AG08395 (cell line): ENCODE measurements at regions not wholly inside any gene's neighbourhood (a gene's known extent, or its start where the extent isn't known, plus 50 kb on each side); places are given as distances from the start of the nearest gene placed in this dataset.
A peak's percentile ranks its signal among the peaks of the same experiment; 100 is the strongest.

Experiments used
- DNase-seq: peaks from one replicate; pipeline ENCODE4 v3.0.0; 2012; ENCODE audit warnings: mixed read lengths, low spot score

DNA sequence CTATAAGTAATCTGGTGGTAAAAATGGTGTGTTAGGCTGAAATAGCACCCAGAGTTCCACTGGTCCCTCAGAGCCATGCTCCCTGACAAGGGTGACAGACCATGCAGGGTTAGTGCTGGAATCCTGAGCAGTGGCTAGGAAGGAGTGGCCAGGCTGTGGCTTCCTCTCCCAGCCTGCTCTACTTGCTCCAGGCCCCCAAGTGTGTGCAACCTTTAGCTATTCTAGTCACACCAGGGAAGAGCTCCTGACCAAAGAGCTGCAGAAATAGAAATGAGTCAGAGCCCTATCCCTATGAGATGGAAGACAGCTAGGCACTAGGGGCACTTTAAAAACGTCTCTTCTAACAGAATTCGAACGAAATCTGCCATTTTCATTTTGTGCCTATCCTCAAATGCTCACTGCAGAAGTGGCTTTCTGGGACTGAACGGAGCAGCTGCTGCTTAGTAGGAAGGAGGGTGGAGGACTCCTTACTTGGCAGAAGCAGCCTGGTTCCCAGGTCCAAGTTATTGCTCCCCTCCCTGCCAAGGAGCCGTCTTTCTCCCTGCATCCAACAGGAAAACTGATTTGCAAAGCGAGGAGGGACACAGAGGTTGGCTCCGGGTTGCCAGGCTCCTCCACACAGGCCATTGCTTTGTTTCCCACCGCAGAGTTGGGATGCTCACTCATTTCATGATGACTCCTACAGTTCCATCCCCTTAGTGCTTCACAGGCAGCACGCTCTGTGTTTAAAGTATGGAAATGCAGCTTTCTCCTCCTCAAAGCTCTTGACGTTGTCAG, 754.5 kb downstream of the C6orf118 start:
- no peak for DNase-seq

DNA sequence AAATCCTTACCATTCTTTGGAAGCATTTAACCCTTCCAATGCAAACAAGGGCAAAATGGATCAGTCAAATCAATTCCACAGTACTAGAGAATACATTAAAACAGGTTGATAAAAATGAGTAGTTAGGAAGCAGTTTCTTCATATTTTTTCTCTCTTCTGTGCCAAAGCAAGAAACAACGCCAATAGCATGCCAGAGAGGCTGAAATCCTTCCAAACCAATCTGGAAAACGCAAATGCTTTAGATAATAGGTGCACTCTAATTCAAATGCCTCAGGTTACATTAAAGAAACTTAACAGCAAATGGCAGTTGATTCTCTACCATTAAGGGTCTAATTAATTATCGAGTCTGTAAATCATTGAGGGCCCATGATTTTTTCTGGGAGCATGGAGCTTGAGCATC, 755.2 kb downstream of the C6orf118 start:
- no peak for DNase-seq

DNA sequence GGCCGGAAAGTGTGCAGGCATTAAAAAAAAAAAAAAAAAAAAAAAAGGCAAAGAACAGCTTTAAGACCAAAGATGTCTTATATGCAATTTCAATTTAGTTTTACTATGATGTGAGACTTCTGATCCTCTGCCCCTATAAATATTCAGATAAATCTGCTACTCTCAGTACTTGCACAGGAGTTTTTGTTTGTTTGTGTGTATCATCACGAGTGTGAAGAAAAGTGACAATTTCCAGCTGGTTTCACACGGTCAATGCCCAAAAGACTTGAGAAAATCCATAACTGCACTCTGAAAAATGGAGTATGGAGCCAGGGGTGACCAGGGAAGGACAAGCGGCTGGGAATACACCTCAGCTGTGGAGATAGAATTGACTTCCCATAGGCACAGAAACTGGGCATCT, 757.7 kb downstream of the C6orf118 start:
- no peak for DNase-seq

DNA sequence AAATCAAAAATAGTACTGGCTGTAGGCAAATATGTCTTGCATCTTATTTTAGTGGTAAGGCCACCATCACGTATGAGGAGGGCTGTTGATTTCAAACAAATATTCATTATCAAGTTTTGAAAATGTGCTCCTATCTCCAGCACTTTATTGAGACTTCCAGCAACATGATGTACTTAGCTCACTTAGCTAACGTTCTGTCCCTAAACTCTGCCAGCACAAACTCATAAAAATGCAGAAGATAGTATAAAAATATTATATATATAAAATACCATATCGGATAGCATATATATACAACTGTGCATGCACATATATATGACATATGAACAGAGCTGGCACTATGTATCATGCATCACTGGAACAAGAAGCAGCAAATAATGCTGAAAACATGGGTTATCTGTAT, 762.3 kb downstream of the C6orf118 start:
- DNase-seq: no peak

DNA sequence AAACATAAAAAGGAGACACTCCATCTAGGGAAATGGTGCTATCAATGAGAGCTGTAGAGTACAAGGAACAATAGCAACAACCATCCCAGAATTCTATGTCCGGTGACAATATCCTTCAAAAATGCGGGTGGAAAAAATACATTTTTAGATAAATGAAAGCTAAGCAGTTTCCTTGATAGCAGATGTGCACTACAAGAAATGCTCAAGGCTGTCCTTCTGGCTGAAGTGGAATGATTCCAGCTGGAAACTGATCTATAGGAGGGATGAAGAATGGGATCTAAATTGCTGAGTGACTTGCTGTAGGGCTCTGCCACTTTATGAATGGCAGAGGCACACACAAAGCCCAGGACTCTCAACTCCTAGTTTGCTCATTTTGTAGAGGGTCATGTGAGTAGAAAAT, 763.1 kb downstream of the C6orf118 start:
- no peak for DNase-seq

DNA sequence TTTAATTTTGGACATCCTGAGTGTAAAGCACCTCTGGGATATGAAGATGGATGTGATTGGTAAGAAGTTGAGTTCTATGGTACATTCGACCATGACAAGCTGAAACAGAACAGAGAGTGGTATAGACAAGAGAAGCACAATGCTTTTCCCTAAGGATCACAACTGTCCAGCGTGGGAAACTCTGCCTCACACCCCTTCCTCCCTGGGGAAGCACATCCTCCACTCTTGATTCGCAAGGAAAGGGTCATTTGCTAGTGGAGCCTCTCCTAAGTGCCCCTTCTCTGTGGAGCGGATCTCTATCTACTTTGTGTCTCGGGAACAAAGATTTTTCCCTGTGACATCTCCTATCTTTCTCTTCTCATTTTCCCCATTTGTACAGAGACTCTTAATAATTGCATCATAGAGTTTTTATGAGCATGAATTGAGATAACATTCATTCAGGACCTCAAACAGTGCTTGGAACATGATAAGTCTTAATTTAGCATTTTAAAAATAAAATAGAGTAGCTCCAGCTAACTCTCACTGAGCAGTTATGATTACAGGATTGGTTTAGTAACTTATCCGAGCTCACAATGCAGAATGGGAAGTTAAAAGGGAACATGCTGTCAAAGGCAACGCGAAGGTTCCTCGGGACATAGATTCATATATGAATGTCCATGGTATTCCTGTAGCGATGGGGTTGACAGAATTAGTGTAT, 775.2 kb downstream of the C6orf118 start:
- no peak for DNase-seq

DNA sequence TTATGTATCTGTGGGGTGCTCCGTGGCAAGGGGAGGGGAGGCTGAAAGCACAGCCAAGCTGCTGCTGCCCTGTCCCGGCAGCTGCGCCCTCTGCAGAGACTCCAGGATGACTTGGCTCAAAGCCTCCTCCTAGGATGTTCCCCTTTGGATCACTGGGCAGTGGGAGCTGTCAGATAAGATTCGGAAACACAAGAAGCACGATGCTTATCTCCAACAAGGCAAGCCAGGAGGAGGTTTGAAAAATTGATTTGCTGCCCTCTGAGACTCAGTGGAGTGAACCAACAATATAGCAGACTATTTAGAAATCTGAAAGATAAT, 776.4 kb downstream of the C6orf118 start:
- no peak for DNase-seq

DNA sequence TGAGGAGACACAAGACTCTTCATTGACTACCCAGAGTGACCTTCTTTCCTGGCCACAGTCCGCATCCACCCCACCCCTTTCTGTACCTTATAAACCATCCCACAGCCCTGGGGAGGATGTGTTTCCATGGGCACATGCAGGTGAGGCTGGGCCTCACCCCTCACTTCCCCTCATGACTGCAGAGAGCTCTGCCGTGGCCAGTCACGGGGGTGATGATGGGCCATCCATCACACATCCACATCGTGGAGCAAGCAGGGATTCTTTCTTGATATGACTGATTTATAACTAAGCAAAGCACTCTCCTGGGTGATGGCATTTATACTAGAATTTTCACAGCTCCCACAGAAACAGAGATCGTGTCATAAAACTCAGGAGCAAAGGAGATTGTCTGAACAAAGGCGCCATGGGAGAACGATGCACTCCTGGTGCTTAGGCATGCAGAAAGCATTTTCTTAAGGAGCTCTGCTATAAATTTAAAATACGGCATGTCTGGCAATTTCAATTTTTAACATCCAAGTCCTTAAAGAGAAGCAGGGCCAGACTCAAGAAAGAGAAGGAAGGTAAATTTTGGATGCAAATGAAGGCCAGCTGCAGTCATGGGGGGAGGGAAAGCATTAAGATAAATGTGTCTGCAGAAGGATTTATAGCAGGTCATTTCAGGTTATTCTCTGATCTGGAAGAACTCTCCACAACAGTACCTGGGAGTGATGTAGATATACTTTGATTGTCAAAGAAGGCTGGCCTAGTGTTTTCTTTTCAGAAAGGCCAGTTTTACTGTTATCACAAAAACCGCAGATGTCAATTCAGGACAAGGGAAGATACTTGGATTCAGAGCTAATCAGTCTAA, 777.0 kb downstream of the C6orf118 start:
- DNase-seq: no peak

DNA sequence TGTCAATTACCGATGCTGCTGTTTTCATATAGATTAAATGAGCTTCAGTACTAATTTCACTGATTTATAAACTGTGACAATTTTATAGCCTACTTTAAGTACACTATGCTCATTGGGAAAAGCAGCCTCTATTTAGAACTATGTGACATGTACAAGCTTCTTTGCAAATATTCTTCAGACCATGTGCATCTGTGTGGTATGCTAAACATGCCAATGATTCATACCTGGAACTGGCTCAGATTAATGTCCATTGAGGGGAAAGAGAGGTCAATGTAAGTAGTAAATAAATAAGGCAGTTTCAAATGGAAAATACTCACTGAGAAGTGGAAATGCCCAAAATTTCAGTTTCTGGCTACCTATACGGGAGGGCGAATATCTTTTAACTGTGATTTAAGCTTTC, 777.7 kb downstream of the C6orf118 start:
- peak; percentile 19 for DNase-seq

DNA sequence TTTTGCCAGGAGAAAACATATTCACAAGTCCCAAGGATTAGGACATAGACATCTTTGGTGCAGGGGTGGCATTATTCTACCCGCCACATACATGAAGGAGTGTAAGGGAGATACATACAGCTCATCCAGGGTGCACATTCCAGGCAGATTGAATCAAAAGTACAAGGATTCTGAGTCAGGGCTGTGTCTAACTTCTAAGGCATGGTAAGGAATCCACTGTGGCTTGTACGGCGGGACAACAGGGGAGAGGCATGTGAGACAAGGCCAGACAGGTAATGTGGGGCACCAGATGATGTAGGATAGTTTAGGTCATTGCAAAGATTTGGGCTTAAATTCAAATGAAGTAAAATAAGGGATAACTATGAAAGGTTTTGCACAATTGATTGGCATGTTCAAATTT, 780.9 kb downstream of the C6orf118 start:
- no peak for DNase-seq

DNA sequence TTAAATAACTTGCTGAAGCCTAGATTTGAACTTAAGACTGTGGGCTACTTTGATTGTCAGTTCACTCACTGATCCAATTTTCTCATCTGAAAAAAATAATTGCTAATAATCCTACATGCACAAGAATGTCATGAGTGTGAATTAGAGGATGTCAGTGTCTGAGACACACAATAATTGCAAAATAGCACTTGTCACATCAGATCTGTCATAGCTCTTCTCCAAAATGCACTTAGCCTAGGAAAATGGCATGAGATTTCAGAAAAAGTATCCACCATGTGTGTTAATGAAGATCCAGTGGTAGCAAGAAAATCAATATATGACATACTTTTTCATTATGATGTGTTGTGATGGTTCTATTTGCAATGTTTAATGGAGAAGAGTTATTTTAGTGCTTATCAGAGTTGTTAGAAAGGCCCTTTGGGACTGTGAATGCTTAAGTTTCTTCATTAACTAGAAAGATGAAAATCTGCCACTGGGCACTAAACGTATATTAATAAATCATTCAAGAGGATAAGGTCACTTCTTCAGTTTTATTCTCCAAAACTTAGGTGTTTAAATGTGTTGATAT, 786.2 kb downstream of the C6orf118 start:
- no peak for DNase-seq

DNA sequence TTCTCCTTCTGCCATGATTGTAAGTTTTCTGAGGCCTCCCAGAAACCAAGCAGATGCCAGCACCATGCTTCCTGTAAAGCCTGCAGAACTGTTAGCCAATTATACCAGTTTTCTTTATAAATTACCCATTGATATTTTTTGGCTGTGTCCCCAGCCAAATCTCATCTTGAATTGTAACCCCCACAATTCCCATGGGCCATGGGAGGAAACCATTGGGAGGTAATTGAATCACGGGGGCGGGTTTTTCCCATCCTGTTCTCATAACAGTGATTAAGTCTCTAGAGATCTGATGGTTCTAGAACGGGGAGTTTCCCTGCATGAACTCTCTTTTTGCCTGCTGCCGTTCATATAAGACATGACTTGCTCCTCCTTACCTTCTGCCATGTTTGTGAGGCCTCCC, 788.5 kb downstream of the C6orf118 start:
- DNase-seq: no peak

DNA sequence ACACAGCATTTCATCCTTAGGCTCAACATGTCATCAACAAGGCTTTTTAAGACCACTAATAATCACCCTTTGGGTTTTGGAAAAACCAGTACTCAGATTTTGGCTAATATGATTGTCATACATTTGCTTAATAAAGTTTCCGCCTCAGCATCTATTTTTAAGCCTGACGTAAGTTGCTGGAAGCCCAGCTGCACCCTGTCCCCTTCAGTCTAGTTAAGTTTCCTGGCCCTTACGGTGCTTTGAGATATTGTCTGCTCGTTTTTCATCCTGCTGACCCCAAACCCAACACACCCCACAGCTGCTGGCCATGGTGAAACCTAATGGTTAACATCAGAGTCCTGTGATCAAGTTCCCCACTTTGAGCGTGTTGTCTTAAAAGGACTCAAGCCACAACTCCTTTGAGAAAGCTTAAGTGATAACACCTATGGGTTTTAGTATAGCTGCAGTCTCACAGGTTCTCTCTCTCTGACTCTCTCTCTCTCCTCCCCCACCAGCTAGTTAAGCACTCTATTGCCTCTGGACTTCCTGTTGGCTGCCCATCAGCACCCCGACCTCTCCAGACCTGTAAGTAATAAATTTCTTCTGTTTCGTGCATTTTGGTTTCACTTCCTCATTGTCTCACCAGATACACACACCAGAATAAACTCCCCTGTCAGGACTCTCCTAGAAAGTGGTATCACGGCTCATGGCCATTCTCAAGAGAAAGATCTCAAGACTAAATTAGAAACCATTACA, 802.0 kb downstream of the C6orf118 start:
- DNase-seq: no peak

DNA sequence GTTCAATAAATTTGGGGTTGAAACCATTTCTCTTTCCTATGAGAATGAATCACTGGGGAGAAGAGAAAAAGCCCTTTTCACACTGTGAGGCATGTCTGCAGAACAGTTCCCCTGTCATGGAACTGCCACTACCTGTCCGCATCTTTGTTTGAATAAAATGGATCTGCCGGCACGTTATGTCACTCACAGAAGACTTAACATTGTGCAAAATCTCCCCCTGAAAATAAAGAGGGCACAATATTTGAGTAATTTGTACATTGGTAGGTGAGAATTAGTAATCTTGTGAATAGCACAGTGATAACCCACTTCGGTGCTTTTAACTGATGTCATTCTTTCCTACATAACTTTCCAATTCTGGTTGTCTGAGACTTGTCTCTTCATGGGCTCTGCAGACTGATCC, 804.0 kb downstream of the C6orf118 start:
- no peak for DNase-seq

DNA sequence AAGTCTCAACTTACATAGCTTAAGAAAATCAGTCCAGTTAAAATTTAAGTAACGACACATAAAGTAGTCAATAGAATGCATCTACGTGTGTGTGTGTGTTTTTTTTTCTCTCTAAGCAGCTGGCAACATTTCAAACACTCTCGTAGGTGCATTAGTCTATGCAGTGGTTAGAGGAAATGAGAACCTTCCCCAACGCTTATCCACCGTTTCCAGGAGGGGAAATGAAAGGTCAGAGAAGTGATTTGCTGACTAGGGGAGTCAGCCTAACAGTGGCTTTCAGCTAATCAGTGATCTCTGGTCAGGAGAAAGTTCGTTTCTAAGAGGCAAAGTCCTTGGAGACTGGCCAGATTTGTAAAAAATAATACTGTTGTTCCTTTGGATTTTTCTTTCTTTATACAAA, 806.6 kb downstream of the C6orf118 start:
- no peak for DNase-seq

DNA sequence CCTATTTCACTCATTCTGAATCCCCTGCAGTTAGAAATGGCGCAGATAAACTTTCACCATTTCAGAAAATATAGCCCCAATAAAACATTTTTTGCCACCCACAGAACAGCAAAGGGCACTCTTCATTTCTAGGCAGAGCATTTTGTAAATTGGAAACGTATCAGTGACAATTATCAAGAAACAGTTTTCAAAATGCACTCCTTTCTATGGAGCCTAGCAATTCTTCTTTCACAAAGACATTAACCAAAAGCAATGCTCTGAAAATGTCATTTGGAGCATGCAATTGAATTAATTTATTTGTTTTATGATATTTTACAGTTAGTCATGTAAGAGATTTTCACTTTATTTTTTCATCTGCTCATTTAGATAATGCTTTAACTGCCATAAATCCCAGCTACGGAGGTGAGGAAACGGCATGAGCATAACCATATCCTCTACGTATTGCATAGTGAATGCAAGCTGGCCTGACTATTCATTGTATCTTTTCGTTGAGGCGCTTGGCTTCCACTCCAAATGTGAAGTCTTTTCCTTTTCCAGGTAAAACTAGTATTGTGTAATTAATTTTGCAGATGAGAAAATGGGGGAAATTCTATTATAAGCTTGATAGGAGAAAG, 813.4 kb downstream of the C6orf118 start:
- no peak for DNase-seq

DNA sequence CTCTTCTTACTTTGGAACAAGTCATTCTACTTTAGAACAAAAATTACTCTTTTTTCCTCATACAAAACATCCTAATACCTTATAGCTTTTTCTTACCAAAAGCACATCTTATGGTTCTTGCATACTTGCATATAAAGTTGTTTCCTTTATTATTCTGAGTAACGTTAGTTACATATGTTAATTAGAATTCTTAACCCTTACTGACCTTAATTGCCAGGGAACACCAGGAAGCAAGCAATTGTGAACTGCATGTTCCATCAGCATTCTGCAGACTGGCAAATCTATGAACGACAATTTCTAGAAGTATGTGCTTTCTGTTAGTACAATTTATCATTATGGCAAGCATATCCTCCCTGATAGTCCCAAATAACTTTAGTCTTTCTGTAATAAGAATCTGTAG, 831.0 kb downstream of the C6orf118 start:
- DNase-seq: no peak

DNA sequence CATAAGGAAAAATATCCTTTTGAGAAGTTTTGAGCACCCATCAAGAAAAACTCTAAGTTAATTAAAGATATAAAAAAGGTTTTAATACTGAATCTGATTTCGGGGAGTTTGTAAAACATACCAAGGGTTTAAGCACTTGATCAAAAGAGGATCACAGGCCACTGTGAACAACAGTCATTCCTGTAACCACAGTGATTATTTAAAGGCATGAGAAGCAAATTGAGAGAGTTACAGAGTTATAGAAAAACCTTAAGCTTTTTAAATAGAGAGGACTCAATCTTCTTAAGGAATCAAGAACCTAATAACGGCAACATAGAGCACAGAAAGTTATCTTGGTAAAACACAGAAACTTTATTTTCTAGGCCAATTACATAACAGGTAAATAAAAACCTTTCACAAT, 831.6 kb downstream of the C6orf118 start:
- DNase-seq: no peak

DNA sequence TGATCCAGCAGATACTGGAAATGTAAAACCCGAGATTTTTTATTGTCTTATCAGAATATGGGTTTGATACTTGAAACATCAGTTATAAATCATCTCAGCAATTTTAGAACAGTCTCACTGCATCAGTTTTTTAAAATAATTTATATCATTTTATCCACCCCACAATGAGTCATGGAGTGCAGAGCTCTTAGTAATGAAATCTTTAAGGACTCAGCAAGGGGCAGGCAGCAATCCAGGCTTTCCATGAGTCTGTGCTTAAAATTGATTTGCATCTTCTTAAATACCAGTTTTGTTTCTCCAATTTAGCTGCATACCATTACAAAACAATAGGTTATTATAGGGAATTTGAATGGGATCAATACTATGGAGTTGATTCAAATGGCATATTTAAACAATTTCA, 832.3 kb downstream of the C6orf118 start:
- DNase-seq: peak; percentile 29

DNA sequence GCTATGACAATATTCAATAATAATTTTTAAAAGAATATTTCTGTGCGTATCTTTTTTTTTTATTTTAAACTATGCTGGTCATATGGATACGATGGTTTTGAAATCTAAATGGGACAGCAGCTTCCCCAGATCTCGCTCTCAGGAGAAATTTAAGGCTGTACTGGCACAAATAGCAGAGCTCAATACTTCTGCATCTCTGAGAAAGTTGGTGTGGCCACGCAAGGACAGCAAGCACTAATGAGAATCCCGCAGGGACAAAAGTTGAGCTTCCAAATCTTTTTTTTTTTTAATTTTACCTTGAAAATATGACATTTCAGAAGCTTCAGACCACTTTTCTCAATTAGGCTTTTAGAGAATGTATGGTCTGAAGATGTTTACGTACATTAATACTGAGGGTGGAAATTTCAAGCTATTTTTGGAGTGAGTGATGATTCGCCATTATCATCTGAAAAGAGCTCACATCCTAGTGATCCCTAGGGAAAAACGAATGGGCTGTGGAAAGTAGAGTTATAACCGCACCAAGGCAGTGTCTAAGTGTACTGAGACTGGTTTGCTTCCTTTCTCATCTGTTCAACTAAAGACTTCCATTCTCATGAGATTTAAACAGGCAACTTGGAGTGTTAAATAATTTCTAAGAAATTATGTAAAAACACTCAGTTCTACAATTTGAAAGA, 840.0 kb downstream of the C6orf118 start:
- DNase-seq: no peak

DNA sequence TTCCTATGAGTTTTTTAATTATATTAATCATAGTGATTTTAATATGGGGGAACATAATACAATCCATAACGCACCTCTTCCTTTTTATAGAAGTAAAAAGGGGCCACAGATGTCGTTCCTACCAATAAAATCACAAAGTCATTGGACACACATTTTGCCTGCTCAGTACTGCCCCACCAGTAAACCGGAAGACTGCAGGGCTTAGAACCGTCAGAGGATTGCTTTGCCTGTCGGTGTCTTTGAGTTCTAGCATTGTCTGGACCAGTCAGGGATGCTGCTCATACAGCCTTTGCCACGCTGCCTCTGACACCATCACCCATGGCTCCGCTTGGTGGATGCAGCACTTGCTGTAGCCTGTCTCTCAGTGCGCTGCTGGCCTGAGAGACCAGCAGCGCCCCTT, 853.6 kb downstream of the C6orf118 start:
- DNase-seq: no peak
